ENCODE measurements at regions not wholly inside any gene's neighbourhood (a gene's known extent, or its start where the extent isn't known, plus 50 kb on each side); places are given as distances from the start of the nearest gene placed in this dataset.

- Histone ChIP-seq H3K9ac (no peak overlapping the region), H3K4me2 (no peak overlapping the region), H2AFZ (ENCODE audit: low read depth) (no peak overlapping the region), H3F3A (replicated peaks; ENCODE audit: insufficient read depth) (no peaks in the 10 kb centered on the region), H3K9me2 (no peaks in the 10 kb centered on the region), H3K4me3 (ENCODE audit: low read depth in 2 of 2, low read length in 1 of 2) (no peak overlapping the region), H3K27ac (ENCODE audit: low read depth in 2 of 2, low read length in 1 of 2) (no peak overlapping the region), H3K9me3 (no peaks in the 10 kb centered on the region), H3K27me3 (ENCODE audit: insufficient read depth) (no peaks in the 10 kb centered on the region; the same call in 1 of the 2 replicates), H3K79me2 (ENCODE audit: insufficient read depth) (no peaks in the 10 kb centered on the region), H3K4me1 (ENCODE audit: control insufficient read depth in 1 of 2, insufficient read depth in 2 of 2, low read depth in 1 of 2, low read length in 1 of 2) (no peaks in the 10 kb centered on the region), H4K20me1 (ENCODE audit: insufficient read depth) (no peaks in the 10 kb centered on the region), H3K36me3 (replicated peaks in 1 of 2; ENCODE audit: control insufficient read depth in 1 of 2, insufficient read depth in 2 of 2, low read length in 1 of 2) (no peaks in the 10 kb centered on the region)
- no peak for TF ChIP-seq GABPA (IDR thresholded peaks at IDR 0.05; ENCODE audit: low read depth)
- TF ChIP-seq FOXM1 (IDR thresholded peaks at IDR 0.05; ENCODE audit: low read depth) = no peak
- TF ChIP-seq USF2 (IDR thresholded peaks at IDR 0.05; ENCODE audit: borderline replicate concordance, low read depth, low read length) = no peak
- no peak for TF ChIP-seq TAF1 (IDR thresholded peaks at IDR 0.05; ENCODE audit: borderline replicate concordance, low read depth, low read length)
- TF ChIP-seq MXI1 (IDR thresholded peaks at IDR 0.05; ENCODE audit: low read depth, low read length) = no peak
- TF ChIP-seq ZBTB33 (IDR thresholded peaks at IDR 0.05; ENCODE audit: borderline replicate concordance, low read depth) = no peak
- TF ChIP-seq YY1 (IDR thresholded peaks at IDR 0.05; ENCODE audit: low read depth) = no peak
- TF ChIP-seq ELF1 (IDR thresholded peaks at IDR 0.05) = no peak
- TF ChIP-seq USF1 (IDR thresholded peaks at IDR 0.05; ENCODE audit: borderline replicate concordance, low read depth) = no peak
- no peak for TF ChIP-seq CHD2 (IDR thresholded peaks at IDR 0.05; ENCODE audit: low read length, partially characterized antibody)
- no peak for TF ChIP-seq PBX3 (IDR thresholded peaks at IDR 0.05)
- no peak for TF ChIP-seq RCOR1 (IDR thresholded peaks at IDR 0.05; ENCODE audit: low read length)
- TF ChIP-seq RXRA (IDR thresholded peaks at IDR 0.05; ENCODE audit: borderline replicate concordance, low read depth) = no peak
- no peak for TF ChIP-seq MEF2A (IDR thresholded peaks at IDR 0.05; ENCODE audit: borderline replicate concordance, low read depth)
- no peak for TF ChIP-seq SIN3A (IDR thresholded peaks at IDR 0.05; ENCODE audit: borderline replicate concordance, low read depth, low read length)
- TF ChIP-seq EP300 (IDR thresholded peaks at IDR 0.05; ENCODE audit: borderline replicate concordance in 1 of 2, low read depth in 1 of 2, low read length in 1 of 2) = no peak
- no peak for TF ChIP-seq NRF1 (IDR thresholded peaks at IDR 0.05; ENCODE audit: low read depth, low read length)
- no peak for TF ChIP-seq JUND (IDR thresholded peaks at IDR 0.05)
- no peak for TF ChIP-seq RAD21 (IDR thresholded peaks at IDR 0.05; ENCODE audit: low read length)
- TF ChIP-seq POLR2AphosphoS5 (IDR thresholded peaks at IDR 0.05; ENCODE audit: low read depth, low read length) = no peak
- WGBS (ENCODE audit: low lambda C conversion rate) = 56% methylated on average over 9 of the region's 9 CpGs
- ChIA-PET CTCF (interaction anchor here (2.2 kb wide), 1 partner anchor 20 kb away, joined by 4 read pairs; no protein-coding TSS in a partner anchor), POLR2A (no interaction called here)
- no peak for DNase-seq
Observed at GRCh38 chr3:71984843-71985613, 200.1 kb upstream of the PROK2 start.
